Suprapubic skin (tissue), 4 donors: ENCODE measurements at regions not wholly inside any gene's neighbourhood (a gene's known extent, or its start where the extent isn't known, plus 50 kb on each side); places are given as distances from the start of the nearest gene placed in this dataset.

Experiments
- EP300 ChIP-seq: sonication (generic); formaldehyde crosslinking; IDR thresholded peaks from one replicate; pipeline ENCODE4 v1.6.1; 2017; ENCODE audit warnings: antibody characterized with exemption
- POLR2AphosphoS5 ChIP-seq, 3 donors: sonication (generic); formaldehyde crosslinking; IDR thresholded peaks; one replicate each; pipeline ENCODE4 v1.6.1; 2017; ENCODE audit warnings: antibody characterized with exemption in 3 of 3
- TF ChIP-seq, protein P1 (sequence below), 2 donors: fragments of 200-600 bp in 1 of 2; fragments of 450-650 bp in 1 of 2; sonication (generic) in 1 of 2; IDR thresholded peaks; one replicate each; pipeline ENCODE4 v1.5.1; 2016 to 2019; ENCODE audit warnings: antibody characterized with exemption in 2 of 2, mild to moderate bottlenecking in 1 of 2, moderate library complexity in 1 of 2

DNA sequence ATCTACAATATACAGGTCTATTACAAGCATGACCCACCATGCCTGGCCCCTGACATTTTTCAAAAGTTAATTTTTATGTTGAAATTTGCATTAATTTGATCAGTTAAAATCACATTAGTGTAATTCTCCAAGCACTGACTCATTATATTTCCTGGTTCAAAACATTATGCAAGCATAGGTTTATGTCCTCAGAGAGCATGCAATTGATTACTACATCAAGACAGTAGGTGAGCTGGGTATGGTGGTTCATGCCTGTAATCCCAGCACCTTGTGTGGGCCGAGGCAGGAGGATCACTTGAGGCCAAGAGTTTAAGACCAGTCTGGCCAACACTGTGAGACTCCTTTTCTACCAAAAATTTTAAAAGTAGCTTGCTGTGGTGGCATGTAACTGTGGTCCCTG, 248.8 kb upstream of the KLHL1 start:
- TF ChIP-seq, protein P1, sequence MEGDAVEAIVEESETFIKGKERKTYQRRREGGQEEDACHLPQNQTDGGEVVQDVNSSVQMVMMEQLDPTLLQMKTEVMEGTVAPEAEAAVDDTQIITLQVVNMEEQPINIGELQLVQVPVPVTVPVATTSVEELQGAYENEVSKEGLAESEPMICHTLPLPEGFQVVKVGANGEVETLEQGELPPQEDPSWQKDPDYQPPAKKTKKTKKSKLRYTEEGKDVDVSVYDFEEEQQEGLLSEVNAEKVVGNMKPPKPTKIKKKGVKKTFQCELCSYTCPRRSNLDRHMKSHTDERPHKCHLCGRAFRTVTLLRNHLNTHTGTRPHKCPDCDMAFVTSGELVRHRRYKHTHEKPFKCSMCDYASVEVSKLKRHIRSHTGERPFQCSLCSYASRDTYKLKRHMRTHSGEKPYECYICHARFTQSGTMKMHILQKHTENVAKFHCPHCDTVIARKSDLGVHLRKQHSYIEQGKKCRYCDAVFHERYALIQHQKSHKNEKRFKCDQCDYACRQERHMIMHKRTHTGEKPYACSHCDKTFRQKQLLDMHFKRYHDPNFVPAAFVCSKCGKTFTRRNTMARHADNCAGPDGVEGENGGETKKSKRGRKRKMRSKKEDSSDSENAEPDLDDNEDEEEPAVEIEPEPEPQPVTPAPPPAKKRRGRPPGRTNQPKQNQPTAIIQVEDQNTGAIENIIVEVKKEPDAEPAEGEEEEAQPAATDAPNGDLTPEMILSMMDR (IDR thresholded peaks at IDR 0.05), result no peak
- no peak for TF ChIP-seq EP300
- TF ChIP-seq POLR2AphosphoS5 (IDR thresholded peaks at IDR 0.05), result no peak
